HG03442 (cell line): ENCODE measurements at regions not wholly inside any gene's neighbourhood (a gene's known extent, or its start where the extent isn't known, plus 50 kb on each side); places are given as distances from the start of the nearest gene placed in this dataset.

Experiments used
- ATAC-seq: cut with Tn5 transposase; IDR thresholded peaks from one replicate; pipeline ENCODE4 v1.9.1; 2021; ENCODE audit warnings: mild to moderate bottlenecking, moderate library complexity; ENCODE audit not compliant: unreplicated experiment

GRCh38 chr5:74019923-74020322, 393.9 kb downstream of the ARHGEF28 start:
- no peak for ATAC-seq

DNA sequence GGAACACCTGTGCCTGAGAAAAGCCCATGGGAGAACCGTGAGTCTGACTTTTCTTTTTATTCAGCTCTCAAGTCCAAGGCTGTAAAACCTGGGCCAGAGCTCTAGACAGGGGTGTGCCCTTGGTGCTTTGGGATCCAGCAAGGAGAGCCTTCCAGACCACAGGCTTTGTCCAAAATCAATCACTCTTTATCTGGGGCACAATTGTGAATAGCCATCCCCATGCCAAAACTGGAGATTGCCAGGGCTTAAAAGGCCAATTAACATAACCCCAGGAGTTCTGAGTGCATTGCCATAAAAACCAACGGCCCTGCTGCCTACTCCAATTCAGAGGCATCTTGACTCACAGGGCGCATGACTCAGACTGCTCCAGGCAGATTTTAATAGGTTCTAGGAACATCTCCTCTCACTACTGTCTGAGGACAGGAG, 391.8 kb downstream of the ARHGEF28 start:
- ATAC-seq: no peak

DNA sequence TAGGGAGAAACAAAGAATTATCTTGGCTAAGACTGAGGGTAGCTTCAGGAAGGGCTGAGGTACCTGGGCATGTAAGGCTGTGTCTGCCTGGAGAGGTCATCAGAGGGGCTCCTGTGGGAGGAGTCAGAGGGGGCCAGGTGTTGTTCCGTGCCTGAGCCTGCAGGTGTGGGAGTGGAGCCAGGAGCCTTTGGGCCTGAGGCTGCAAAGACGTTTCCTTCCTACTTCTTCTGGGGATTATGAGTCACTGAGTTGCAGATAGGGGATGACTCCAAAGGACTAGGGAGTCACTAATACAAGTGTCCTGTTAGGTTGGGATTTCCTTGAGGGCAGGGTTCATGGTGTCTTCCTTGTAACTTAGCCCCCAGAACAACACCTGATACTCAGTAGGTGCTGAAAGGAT, 391.1 kb downstream of the ARHGEF28 start:
- no peak for ATAC-seq

- ATAC-seq: no peak
Observed at GRCh38 chr5:74016373-74016772, 390.4 kb downstream of the ARHGEF28 start.

GRCh38 chr5:74015716-74016115, 389.7 kb downstream of the ARHGEF28 start:
- ATAC-seq: no peak

GRCh38 chr5:74013222-74013621, 387.2 kb downstream of the ARHGEF28 start:
- no peak for ATAC-seq

DNA sequence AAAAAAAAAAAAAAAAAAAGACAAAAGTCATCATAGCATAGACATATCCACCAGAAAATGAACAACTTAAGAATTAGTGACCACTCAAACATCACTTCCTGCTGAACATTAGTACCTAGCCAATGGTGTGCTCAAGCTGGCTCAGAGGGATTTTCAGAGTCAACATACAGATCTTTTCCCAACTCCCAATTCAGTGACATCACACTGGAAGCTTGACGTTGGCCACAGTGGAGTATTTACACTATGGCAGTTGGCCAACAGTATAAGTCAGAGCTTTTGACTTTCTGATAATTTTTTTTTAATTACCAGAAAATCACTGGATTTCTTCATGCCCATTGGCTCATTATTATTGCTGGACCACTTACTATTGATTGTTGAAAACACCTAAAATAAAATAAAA, 383.5 kb downstream of the ARHGEF28 start:
- ATAC-seq: no peak

DNA sequence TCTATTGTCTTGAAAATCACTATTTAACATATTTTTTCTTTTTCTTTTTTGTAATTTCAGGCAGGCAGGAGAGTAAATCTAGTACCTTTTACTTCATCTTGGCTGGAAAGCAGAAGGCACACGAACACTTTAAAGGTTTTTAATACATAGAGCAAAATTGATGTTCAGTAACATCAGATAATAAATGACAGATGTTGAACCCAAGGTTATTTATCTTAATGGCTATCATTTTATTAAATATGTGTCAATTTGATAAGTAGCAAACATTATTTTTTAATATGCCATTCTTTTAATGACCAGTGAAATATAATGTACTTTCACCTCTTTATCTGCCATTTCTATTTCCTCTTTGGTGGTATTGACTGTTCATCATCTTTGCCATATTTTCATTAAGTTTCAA, 381.2 kb downstream of the ARHGEF28 start:
- ATAC-seq: no peak

- ATAC-seq: no peak
Observed at GRCh38 chr5:73999297-73999696, 373.3 kb downstream of the ARHGEF28 start.

DNA sequence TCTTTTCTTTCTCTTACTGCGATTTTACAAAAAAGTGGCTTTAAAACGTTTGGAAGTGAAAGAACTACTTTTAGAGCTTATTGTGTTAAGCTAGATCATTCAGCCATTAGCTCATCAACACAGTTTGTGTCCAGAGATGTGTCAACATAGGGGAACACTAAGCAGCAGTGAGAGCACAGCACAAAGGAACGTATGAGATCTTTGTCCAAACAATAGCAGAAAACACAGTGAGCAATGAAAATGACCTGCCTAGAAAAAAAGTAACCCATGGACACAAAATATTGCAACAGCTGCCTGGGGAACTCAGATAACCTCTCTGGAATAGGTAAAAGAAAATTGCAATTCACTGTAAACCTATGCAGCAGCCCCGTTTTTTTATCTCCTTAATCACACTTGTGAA, 372.5 kb downstream of the ARHGEF28 start:
- ATAC-seq: no peak

DNA sequence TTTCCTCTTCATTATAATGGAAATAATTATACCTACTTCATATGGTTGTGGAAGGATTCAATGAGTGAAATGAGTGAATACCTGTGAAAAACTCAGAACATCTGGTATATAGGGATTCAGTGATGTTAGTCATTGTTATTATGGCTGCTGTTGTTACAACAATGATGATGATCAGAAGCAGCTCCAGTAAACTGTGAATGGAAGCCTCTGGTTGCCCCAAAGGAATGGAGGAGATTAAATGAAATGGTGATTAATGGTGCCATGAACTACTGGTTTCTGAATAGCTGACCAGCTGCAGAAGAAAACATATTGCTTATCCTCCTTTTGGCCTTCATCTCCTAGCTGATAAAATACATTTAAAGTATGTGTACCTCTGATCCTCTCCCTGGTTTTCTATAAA, 372.0 kb downstream of the ARHGEF28 start:
- no peak for ATAC-seq

DNA sequence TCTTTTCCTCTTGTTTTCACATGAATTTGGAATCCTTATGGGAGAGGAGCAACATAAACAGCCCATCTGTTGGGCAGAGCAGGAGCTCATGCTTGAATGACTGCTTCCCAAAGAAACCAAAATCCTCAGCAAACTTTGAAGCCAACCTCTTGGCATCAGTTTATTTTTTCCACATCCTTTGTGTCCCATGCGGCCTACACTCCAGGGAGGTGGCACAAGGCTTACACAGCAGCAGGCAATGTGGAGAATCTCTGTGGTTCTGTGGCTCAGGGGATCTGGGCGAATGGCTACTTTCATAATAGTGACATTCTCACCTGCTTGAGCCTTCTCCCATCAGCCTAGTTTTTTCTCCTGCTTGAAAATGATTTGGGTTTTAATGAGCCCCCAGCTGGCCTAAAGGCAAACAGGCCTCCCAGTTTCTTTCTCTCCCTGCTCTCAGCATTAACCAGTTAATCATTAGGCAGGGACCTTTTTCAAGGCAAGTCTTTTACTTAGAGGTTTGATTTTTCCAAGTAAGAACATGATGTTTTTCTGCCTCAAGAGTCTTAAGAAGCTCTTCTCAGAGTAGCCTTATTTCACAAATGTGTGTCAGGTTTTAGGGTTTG, 370.3 kb downstream of the ARHGEF28 start:
- no peak for ATAC-seq

DNA sequence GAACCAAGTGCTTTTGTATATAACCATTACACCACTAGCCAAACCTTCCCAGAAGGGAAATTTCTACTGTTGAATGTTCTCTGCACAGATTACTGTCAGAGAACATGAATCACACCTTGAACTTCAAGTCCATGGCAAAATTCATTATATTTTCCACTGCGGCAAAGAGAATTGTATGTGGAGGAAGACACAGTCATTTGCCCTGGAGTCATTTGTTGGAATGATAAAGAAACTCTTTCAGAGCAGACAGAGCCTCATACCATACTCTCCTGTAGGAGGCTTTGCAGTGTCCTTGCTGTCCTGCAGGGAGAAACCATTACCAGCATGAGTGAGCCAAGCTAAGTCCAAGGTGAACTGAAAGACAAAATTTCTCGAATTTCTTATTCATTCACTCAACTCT, 369.0 kb downstream of the ARHGEF28 start:
- no peak for ATAC-seq
